Naive thymus-derived CD4-positive, alpha-beta T cell (primary cell): ENCODE measurements at regions not wholly inside any gene's neighbourhood (a gene's known extent, or its start where the extent isn't known, plus 50 kb on each side); places are given as distances from the start of the nearest gene placed in this dataset.
A peak's percentile ranks its signal among the peaks of the same experiment; 100 is the strongest.
"Not testable (repeated sequence)": the region's sequence is repeated elsewhere in the genome, so short reads cannot be mapped to it uniquely, and the experiment has no call there.

Experiments used
- ATAC-seq: fragments of 150-1000 bp; cut with Tn5 transposase; 2 replicates; pipeline ENCODE4 v1.10.0; 2021; ENCODE audit warnings: mild to moderate bottlenecking, moderate library complexity
- CTCF ChIA-PET: fragments of 350-600 bp; sonication (Branson Sonifier 250); formaldehyde crosslinking; loops from one replicate; lab custom pipeline; 2021; ENCODE audit warnings: antibody characterized with exemption; lab: Charles Lee
- POLR2A ChIA-PET: fragments of 350-600 bp; sonication (Branson Sonifier 250); formaldehyde crosslinking; loops from one replicate; lab custom pipeline; 2021; ENCODE audit warnings: antibody characterized with exemption, inconsistent platforms; lab: Charles Lee
- DNase-seq, 9 donors: peaks; one replicate each; pipeline versions ENCODE4 v3.0.0 to v3.0.0-alpha.2; 2020 to 2022; ENCODE audit warnings: mixed read lengths in 1 of 9
- H3K27ac ChIP-seq: one replicate; pipeline ENCODE4 v1.7.0; 2013; ENCODE audit warnings: mild to moderate bottlenecking, low read depth, low read length, moderate library complexity
- H3K27me3 ChIP-seq, 2 donors: one replicate each; pipeline ENCODE4 v1.7.0; 2013; ENCODE audit warnings: low read length in 2 of 2, mild to moderate bottlenecking in 2 of 2, moderate library complexity in 2 of 2; ENCODE audit not compliant: control insufficient read depth in 2 of 2, insufficient read depth in 2 of 2
- H3K36me3 ChIP-seq, 3 experiments: 1 replicate in 2 of 3; 2 replicates in 1 of 3; pipeline ENCODE4 v1.7.0; 2013; ENCODE audit warnings: low read length in 3 of 3, mild to moderate bottlenecking in 3 of 3, moderate library complexity in 1 of 3; ENCODE audit not compliant: insufficient read depth in 3 of 3, control insufficient read depth in 2 of 3
- H3K4me1 ChIP-seq, 2 donors: one replicate each; pipeline ENCODE4 v1.7.0; 2013; ENCODE audit warnings: low read length in 2 of 2, mild to moderate bottlenecking in 2 of 2, moderate library complexity in 1 of 2; ENCODE audit not compliant: control insufficient read depth in 2 of 2, insufficient read depth in 2 of 2
- H3K4me3 ChIP-seq: 2 replicates; pipeline ENCODE4 v1.7.0; 2013; ENCODE audit warnings: mild to moderate bottlenecking, low read length
- H3K9me3 ChIP-seq, 3 experiments: 1 replicate in 2 of 3; 2 replicates in 1 of 3; pipeline ENCODE4 v1.7.0; 2013; ENCODE audit warnings: low read length in 3 of 3; ENCODE audit not compliant: control insufficient read depth in 2 of 3
- H3K27ac Mint-ChIP-seq, 9 donors: one replicate each; pipeline ENCODE4 v1.8.0; 2020 to 2022; ENCODE audit warnings: mixed read lengths in 9 of 9, mild to moderate bottlenecking in 8 of 9, moderate library complexity in 5 of 9, inconsistent platforms in 2 of 9
- H3K27me3 Mint-ChIP-seq, 5 donors: one replicate each; pipeline ENCODE4 v1.8.0; 2021 to 2022; ENCODE audit warnings: mixed read lengths in 5 of 5, mild to moderate bottlenecking in 1 of 5
- H3K36me3 Mint-ChIP-seq, 5 donors: one replicate each; pipeline ENCODE4 v1.8.0; 2020 to 2022; ENCODE audit warnings: mixed read lengths in 5 of 5, mild to moderate bottlenecking in 3 of 5, inconsistent platforms in 1 of 5
- H3K4me1 Mint-ChIP-seq, 7 donors: one replicate each; pipeline ENCODE4 v1.8.0; 2020 to 2022; ENCODE audit warnings: mixed read lengths in 7 of 7, mild to moderate bottlenecking in 3 of 7, inconsistent platforms in 1 of 7
- H3K4me3 Mint-ChIP-seq, 10 donors: one replicate each; pipeline ENCODE4 v1.8.0; 2020 to 2022; ENCODE audit warnings: mild to moderate bottlenecking in 10 of 10, mixed read lengths in 10 of 10, moderate library complexity in 6 of 10, inconsistent platforms in 2 of 10
- H3K9me3 Mint-ChIP-seq, 11 donors: one replicate each; pipeline ENCODE4 v1.8.0; 2020 to 2022; ENCODE audit warnings: mixed read lengths in 11 of 11, mild to moderate bottlenecking in 4 of 11, inconsistent platforms in 1 of 11, moderate library complexity in 1 of 11
- intact Hi-C, 2 donors: fragments of 100-400 bp; cut with micrococcal nuclease; formaldehyde crosslinking; loops; one replicate each; pipeline ENCODE4 v1.15.1; 2023

- no peaks in the 10 kb centered on the region for H3K36me3 ChIP-seq
- H3K27me3 Mint-ChIP-seq = no peaks in the 10 kb centered on the region
- peaks cover 0 to 4% (median 0%) of the 10 kb centered on the region in 5 donors for H3K36me3 Mint-ChIP-seq
- intact Hi-C loops = no loop called here
- no peak overlapping the region for H3K4me3 Mint-ChIP-seq
- H3K27me3 ChIP-seq = no peaks in the 10 kb centered on the region
- no peaks in the 10 kb centered on the region for H3K4me1 ChIP-seq
- no peaks in the 10 kb centered on the region for H3K4me1 Mint-ChIP-seq
- no peaks in the 10 kb centered on the region for H3K9me3 ChIP-seq
- no peak for ATAC-seq
- no peak overlapping the region for H3K27ac Mint-ChIP-seq
- CTCF ChIA-PET = no interaction called here
- no peak for DNase-seq
- no peak overlapping the region for H3K27ac ChIP-seq
- H3K9me3 Mint-ChIP-seq = peaks cover 3 to 21% (median 9%) of the 10 kb centered on the region in 11 donors
- POLR2A ChIA-PET = no interaction called here
- no peak overlapping the region for H3K4me3 ChIP-seq
Observed at GRCh38 chr18:44356566-44357157, 324.0 kb upstream of the SETBP1 start.

- no peak overlapping the region for H3K27ac ChIP-seq
- Mint-ChIP-seq H3K9me3 (peaks cover 3 to 21% (median 8%) of the 10 kb centered on the region in 11 donors), H3K4me3 (no peak overlapping the region), H3K27ac (no peak overlapping the region), H3K36me3 (peaks cover 0 to 4% (median 0%) of the 10 kb centered on the region in 5 donors), H3K27me3 (no peaks in the 10 kb centered on the region), H3K4me1 (no peaks in the 10 kb centered on the region)
- peak in 2 of 9 donors; percentile 27 to 32 for DNase-seq
- ATAC-seq = no peak
- ChIA-PET POLR2A (no interaction called here), CTCF (no interaction called here)
- H3K36me3 ChIP-seq = no peaks in the 10 kb centered on the region
- H3K4me3 ChIP-seq = no peak overlapping the region
- H3K9me3 ChIP-seq = no peaks in the 10 kb centered on the region
- H3K27me3 ChIP-seq = no peaks in the 10 kb centered on the region
- intact Hi-C loops = no loop called here
- no peaks in the 10 kb centered on the region for H3K4me1 ChIP-seq
Observed at GRCh38 chr18:44358402-44358801, 322.3 kb upstream of the SETBP1 start.

- H3K4me1 Mint-ChIP-seq, H3K4me1 ChIP-seq, H3K27me3 Mint-ChIP-seq, H3K27me3 ChIP-seq, intact Hi-C loops, H3K27ac ChIP-seq, CTCF ChIA-PET, H3K4me3 ChIP-seq, POLR2A ChIA-PET, H3K9me3 ChIP-seq, H3K36me3 Mint-ChIP-seq, H3K36me3 ChIP-seq, ATAC-seq: not testable (repeated sequence)
- Mint-ChIP-seq H3K4me3 (peak overlapping the region in 2 of 10 donors; percentile 7 to 10), H3K27ac (peak overlapping the region in 2 of 9 donors; percentile 19 to 46), H3K9me3 (peaks cover 3 to 18% (median 8%) of the 10 kb centered on the region in 11 donors)
- peak in 4 of 9 donors; percentile 2 to 34 (median 19) for DNase-seq
Observed at GRCh38 chr18:44359741-44360140, 320.9 kb upstream of the SETBP1 start.

- H3K27ac Mint-ChIP-seq, H3K4me3 ChIP-seq, H3K36me3 Mint-ChIP-seq, H3K4me1 Mint-ChIP-seq, H3K4me3 Mint-ChIP-seq, H3K4me1 ChIP-seq, H3K27me3 ChIP-seq, ATAC-seq, H3K9me3 ChIP-seq, CTCF ChIA-PET, H3K27me3 Mint-ChIP-seq, H3K36me3 ChIP-seq, POLR2A ChIA-PET, H3K27ac ChIP-seq, intact Hi-C loops: not testable (repeated sequence)
- H3K9me3 Mint-ChIP-seq = peaks cover 0 to 12% (median 4%) of the 10 kb centered on the region in 11 donors
- DNase-seq = peak in 1 of 9 donors; percentile 1
Observed at GRCh38 chr18:44362213-44362612, 318.5 kb upstream of the SETBP1 start.

GRCh38 chr18:44370861-44371260 is 309.8 kb upstream of the SETBP1 start:
- Mint-ChIP-seq H3K27me3 (peaks cover 0 to 6% (median 0%) of the 10 kb centered on the region in 5 donors), H3K4me3 (no peak overlapping the region), H3K27ac (no peak overlapping the region), H3K4me1 (no peaks in the 10 kb centered on the region), H3K36me3 (peaks cover 0 to 7% (median 0%) of the 10 kb centered on the region in 5 donors), H3K9me3 (peaks cover 7 to 48% (median 17%) of the 10 kb centered on the region in 11 donors)
- DNase-seq (no peak), ATAC-seq (no peak)
- intact Hi-C loops = no loop called here
- no peaks in the 10 kb centered on the region for H3K27me3 ChIP-seq
- H3K9me3 ChIP-seq = peaks cover 0 to 4% (median 0%) of the 10 kb centered on the region in 3 experiments
- no peaks in the 10 kb centered on the region for H3K4me1 ChIP-seq
- H3K27ac ChIP-seq = no peak overlapping the region
- no peak overlapping the region for H3K4me3 ChIP-seq
- ChIA-PET POLR2A (no interaction called here), CTCF (no interaction called here)
- H3K36me3 ChIP-seq = no peaks in the 10 kb centered on the region

GRCh38 chr18:44374966-44375365 is 305.7 kb upstream of the SETBP1 start:
- no peak for ATAC-seq
- ChIA-PET CTCF (no interaction called here), POLR2A (no interaction called here)
- H3K4me3 ChIP-seq = no peak overlapping the region
- peaks cover 0 to 4% (median 0%) of the 10 kb centered on the region in 3 experiments for H3K9me3 ChIP-seq
- peaks cover 0 to 6% (median 0%) of the 10 kb centered on the region in 5 donors for H3K27me3 Mint-ChIP-seq
- H3K4me1 ChIP-seq = no peaks in the 10 kb centered on the region
- no peak for DNase-seq
- H3K27ac ChIP-seq = no peak overlapping the region
- peaks cover 0 to 7% (median 0%) of the 10 kb centered on the region in 5 donors for H3K36me3 Mint-ChIP-seq
- H3K4me3 Mint-ChIP-seq = no peak overlapping the region
- H3K9me3 Mint-ChIP-seq = peaks cover 7 to 66% (median 21%) of the 10 kb centered on the region in 11 donors
- no peaks in the 10 kb centered on the region for H3K36me3 ChIP-seq
- no peaks in the 10 kb centered on the region for H3K27me3 ChIP-seq
- H3K4me1 Mint-ChIP-seq = no peaks in the 10 kb centered on the region
- intact Hi-C loops = no loop called here
- H3K27ac Mint-ChIP-seq = no peak overlapping the region

- H3K36me3 ChIP-seq = no peaks in the 10 kb centered on the region
- no peaks in the 10 kb centered on the region for H3K4me1 Mint-ChIP-seq
- no peak for DNase-seq
- peaks cover 0 to 10% (median 0%) of the 10 kb centered on the region in 11 donors for H3K9me3 Mint-ChIP-seq
- H3K4me1 ChIP-seq = no peaks in the 10 kb centered on the region
- ATAC-seq = no peak
- no peak overlapping the region for H3K4me3 Mint-ChIP-seq
- CTCF ChIA-PET = no interaction called here
- H3K9me3 ChIP-seq = no peaks in the 10 kb centered on the region
- H3K27ac ChIP-seq = no peak overlapping the region
- H3K36me3 Mint-ChIP-seq = no peaks in the 10 kb centered on the region
- no peaks in the 10 kb centered on the region for H3K27me3 Mint-ChIP-seq
- intact Hi-C loops = no loop called here
- POLR2A ChIA-PET = no interaction called here
- no peak overlapping the region for H3K4me3 ChIP-seq
- H3K27ac Mint-ChIP-seq = no peak overlapping the region
- no peaks in the 10 kb centered on the region for H3K27me3 ChIP-seq
Observed at GRCh38 chr18:44386401-44386800, 294.3 kb upstream of the SETBP1 start.
